Upper lobe of left lung (tissue), 4 donors: ENCODE measurements at regions not wholly inside any gene's neighbourhood (a gene's known extent, or its start where the extent isn't known, plus 50 kb on each side); places are given as distances from the start of the nearest gene placed in this dataset.

Experiments used
- EP300 ChIP-seq, 4 donors: sonication (generic); formaldehyde crosslinking; IDR thresholded peaks; one replicate each; pipeline ENCODE4 v1.5.1; 2017; ENCODE audit warnings: antibody characterized with exemption in 4 of 4, control low read depth in 2 of 4
- POLR2A ChIP-seq, 4 donors: fragments of 450-650 bp; IDR thresholded peaks; one replicate each; pipeline ENCODE4 v1.5.1; 2016 to 2017; ENCODE audit warnings: antibody characterized with exemption in 4 of 4, mild to moderate bottlenecking in 2 of 4
- POLR2AphosphoS5 ChIP-seq, 2 donors: sonication (generic); formaldehyde crosslinking; IDR thresholded peaks; one replicate each; pipeline ENCODE4 v1.5.1; 2017; ENCODE audit warnings: antibody characterized with exemption in 2 of 2
- TF ChIP-seq, protein P1 (sequence below), 6 experiments: fragments of 450-650 bp in 4 of 6; fragments of 200-600 bp in 2 of 6; sonication (generic) in 2 of 6; IDR thresholded peaks; one replicate each; pipeline ENCODE4 v1.5.1; 2016 to 2019; ENCODE audit warnings: antibody characterized with exemption in 6 of 6

DNA sequence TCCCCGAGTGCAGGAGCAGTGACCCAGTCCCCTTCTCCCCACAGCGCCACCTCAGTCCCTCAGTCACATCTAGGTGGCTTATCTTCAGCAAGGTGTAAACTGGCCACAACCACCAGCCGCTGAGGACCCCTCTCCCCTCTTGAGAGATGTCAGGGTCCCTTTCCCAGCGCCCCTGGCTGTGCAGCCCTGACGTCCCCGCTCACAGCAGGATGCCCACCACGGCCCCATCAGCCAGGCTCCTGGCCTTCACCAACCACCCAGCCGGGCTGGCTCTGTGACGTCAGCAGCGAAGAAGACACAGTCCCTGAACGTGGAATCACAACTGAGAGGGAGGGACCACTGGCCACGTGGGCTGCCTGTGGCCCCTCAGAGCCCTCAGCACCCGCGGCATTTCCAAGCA is 249.4 kb downstream of the NPHP4 start:
- TF ChIP-seq POLR2AphosphoS5 (IDR thresholded peaks at IDR 0.05) (no peak), POLR2A (IDR thresholded peaks at IDR 0.05) (no peak), EP300 (IDR thresholded peaks at IDR 0.05) (no peak)
- TF ChIP-seq, protein P1, sequence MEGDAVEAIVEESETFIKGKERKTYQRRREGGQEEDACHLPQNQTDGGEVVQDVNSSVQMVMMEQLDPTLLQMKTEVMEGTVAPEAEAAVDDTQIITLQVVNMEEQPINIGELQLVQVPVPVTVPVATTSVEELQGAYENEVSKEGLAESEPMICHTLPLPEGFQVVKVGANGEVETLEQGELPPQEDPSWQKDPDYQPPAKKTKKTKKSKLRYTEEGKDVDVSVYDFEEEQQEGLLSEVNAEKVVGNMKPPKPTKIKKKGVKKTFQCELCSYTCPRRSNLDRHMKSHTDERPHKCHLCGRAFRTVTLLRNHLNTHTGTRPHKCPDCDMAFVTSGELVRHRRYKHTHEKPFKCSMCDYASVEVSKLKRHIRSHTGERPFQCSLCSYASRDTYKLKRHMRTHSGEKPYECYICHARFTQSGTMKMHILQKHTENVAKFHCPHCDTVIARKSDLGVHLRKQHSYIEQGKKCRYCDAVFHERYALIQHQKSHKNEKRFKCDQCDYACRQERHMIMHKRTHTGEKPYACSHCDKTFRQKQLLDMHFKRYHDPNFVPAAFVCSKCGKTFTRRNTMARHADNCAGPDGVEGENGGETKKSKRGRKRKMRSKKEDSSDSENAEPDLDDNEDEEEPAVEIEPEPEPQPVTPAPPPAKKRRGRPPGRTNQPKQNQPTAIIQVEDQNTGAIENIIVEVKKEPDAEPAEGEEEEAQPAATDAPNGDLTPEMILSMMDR (IDR thresholded peaks at IDR 0.05) = no peak
